HTR-8/SVneo (cell line): ENCODE measurements at regions not wholly inside any gene's neighbourhood (a gene's known extent, or its start where the extent isn't known, plus 50 kb on each side); places are given as distances from the start of the nearest gene placed in this dataset.

Experiments used
- DNase-seq: peaks from one replicate; pipeline ENCODE4 v3.0.0; 2011; ENCODE audit warnings: low spot score, mixed read lengths; ENCODE audit not compliant: insufficient read length
- FAIRE-seq: peaks from 2 replicates; lab custom pipeline; 2011; peaks lifted over from hg19 to GRCh38; lab: Jason Lieb, UNC

GRCh38 chr11:93958991-93959390 lies 62.2 kb upstream of the HEPHL1 start:
- no peak for DNase-seq

GRCh38 chr11:93959663-93960062 lies 61.5 kb upstream of the HEPHL1 start:
- no peak for FAIRE-seq
- no peak for DNase-seq

More at GRCh38 chr11:93958991-93959390, 62.2 kb upstream of the HEPHL1 start:
- FAIRE-seq: no peak

DNA sequence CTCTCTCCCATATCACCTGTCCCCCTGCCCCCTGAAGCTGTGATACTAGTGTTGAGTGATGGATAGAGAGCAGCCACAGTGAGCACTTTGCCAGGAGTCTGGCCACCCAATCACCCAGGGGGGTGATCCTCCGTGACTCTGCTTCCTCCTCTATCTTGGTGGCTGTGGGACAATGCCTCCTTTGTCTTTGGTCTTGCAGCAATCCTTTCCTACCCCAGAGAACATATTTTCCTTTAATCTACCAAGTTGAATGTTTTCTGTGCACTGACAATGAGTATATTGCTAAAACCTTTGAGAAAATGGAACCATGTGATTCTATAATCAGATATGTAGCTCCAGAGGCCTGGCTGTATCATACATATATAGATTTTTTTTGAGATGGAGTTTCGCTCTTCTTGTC lies 58.1 kb upstream of the HEPHL1 start:
- FAIRE-seq (no peak), DNase-seq (no peak)

- FAIRE-seq: no peak
Observed at GRCh38 chr11:93967258-93967657, 53.9 kb upstream of the HEPHL1 start.

DNA sequence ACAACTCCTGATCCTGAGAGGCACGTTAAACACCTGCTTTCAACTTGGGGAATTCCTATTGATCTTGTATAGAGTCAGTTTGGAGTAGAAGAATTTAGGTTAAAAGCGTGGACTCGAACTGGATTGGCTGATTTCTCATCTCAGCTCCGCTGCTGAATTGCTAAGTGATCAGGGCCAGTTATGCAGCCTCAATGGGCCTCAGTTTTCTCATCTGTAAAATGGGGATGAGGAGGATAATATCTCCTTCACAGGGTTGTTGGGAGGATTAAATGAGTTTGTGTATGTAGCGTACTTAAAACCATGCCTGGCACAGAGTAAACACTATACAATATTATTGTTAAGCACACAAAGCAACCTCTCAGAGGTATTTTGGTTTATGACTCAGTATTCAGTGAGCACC lies 53.2 kb upstream of the HEPHL1 start:
- FAIRE-seq: no peak
- no peak for DNase-seq

More at GRCh38 chr11:93967258-93967657, 53.9 kb upstream of the HEPHL1 start:
- DNase-seq: no peak

DNA sequence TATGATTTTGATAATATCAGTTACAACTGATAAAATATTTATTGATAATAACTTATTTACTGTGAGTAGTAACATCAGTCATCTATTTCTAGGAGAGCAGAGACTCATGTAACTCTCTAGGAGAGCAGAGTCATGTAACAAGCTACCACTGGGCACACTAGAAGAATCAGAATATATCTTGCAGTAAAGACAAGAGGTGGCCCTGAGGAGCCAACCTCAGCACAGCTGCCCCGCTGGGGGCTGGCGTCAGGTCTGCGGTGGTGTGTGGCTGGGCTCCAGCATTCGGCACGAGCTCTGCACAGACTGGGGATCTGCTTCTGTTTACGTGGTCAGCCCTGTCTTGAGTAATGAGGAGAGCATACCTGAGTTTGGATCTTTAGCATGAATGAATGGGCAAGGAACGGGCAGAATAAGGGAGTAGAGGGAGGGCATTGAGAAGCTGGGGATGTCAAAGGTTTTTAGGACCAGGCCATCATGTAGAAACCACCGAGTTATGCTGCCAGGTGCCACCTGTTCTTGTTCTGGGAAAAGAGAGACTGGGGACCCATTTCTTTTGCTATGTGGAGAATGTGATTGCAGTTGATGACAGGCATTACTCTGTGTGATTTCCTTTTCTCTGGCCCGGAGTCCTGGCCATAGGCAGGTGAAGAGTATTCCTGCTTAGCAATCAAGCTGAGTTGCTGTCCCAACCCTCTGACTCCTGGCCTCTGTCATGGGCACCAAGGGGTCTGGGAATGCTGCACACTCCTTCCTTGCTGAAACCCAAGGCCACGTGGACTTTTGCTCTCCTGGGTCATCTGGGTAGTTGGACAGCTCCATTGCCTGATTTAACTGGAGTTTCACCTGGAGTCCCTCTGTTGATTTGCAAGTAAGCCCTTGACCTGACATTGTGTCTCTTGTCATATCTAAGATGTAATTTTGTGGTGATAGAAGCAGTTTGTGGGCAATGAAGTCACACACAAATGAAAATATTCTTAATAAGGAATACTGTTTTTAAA lies 50.9 kb upstream of the HEPHL1 start:
- no peak for FAIRE-seq
- no peak for DNase-seq
